HEK293 (cell line): ENCODE measurements at regions not wholly inside any gene's neighbourhood (a gene's known extent, or its start where the extent isn't known, plus 50 kb on each side); places are given as distances from the start of the nearest gene placed in this dataset.

Experiments used
- CTCF ChIA-PET: fragments of 350-600 bp; formaldehyde crosslinking; extraction: SDS; loops from one replicate; lab custom pipeline; 2021; ENCODE audit warnings: antibody characterized with exemption; lab: Yijun Ruan, JAX
- POLR2A ChIA-PET: fragments of 300-600 bp; formaldehyde crosslinking; extraction: SDS; loops from one replicate; lab custom pipeline; 2020; ENCODE audit warnings: antibody characterized with exemption, inconsistent platforms; lab: Yijun Ruan, JAX
- H3K27ac ChIP-seq: fragments of 200-500 bp; sonication (Bioruptor generic); 2 replicates; pipeline ENCODE4 v1.5.1; 2014; ENCODE audit warnings: low read depth, low read length, control low read depth, inconsistent platforms; ENCODE audit errors: extremely low read depth
- H3K36me3 ChIP-seq, 2 experiments: fragments of 200-500 bp in 1 of 2; sonication (Bioruptor generic) in 1 of 2; 1 replicate in 1 of 2; 2 replicates in 1 of 2; pipeline ENCODE4 v1.5.1; 2014 to 2017; ENCODE audit warnings: inconsistent platforms in 2 of 2, low read length in 2 of 2; ENCODE audit not compliant: control insufficient read depth in 2 of 2, insufficient read depth in 1 of 2
- H3K4me1 ChIP-seq: fragments of 200-500 bp; sonication (Bioruptor generic); 2 replicates; pipeline ENCODE4 v1.5.1; 2014; ENCODE audit warnings: mild to moderate bottlenecking, low read length, inconsistent platforms; ENCODE audit not compliant: control insufficient read depth, insufficient read depth
- H3K4me3 ChIP-seq: 2 replicates; pipeline ENCODE4 v1.5.1; 2011; ENCODE audit warnings: low read depth, mild to moderate bottlenecking, control low read depth, low read length, moderate library complexity
- H3K9me3 ChIP-seq: fragments of 200-500 bp; sonication (Bioruptor generic); 2 replicates; pipeline ENCODE4 v1.5.1; 2014; ENCODE audit warnings: low read depth, low read length, inconsistent platforms; ENCODE audit not compliant: control insufficient read depth, insufficient read depth
- GFI1B ChIP-seq: fragments of 450-650 bp; formaldehyde crosslinking; IDR thresholded peaks from 2 replicates; pipeline ENCODE4 v1.5.1; 2016; ENCODE audit warnings: missing biosample characterization, missing genetic modification characterization
- HOXA7 ChIP-seq: sonication (generic); formaldehyde crosslinking; IDR thresholded peaks from 2 replicates; pipeline ENCODE4 v1.8.1; 2022; ENCODE audit warnings: missing genetic modification reagents, borderline replicate concordance
- KLF8 ChIP-seq: fragments of 450-650 bp; formaldehyde crosslinking; IDR thresholded peaks from 2 replicates; pipeline ENCODE4 v1.5.1; 2016; ENCODE audit warnings: missing biosample characterization, missing genetic modification characterization
- OVOL3 ChIP-seq: fragments of 450-650 bp; formaldehyde crosslinking; IDR thresholded peaks from 2 replicates; pipeline ENCODE4 v1.5.1; 2016; ENCODE audit warnings: missing biosample characterization, missing genetic modification characterization
- PATZ1 ChIP-seq: fragments of 450-650 bp; formaldehyde crosslinking; IDR thresholded peaks from 2 replicates; pipeline ENCODE4 v1.5.1; 2016; ENCODE audit warnings: missing biosample characterization, missing genetic modification characterization
- PBX3 ChIP-seq: sonication (generic); formaldehyde crosslinking; IDR thresholded peaks from 2 replicates; pipeline ENCODE4 v1.8.1; 2022; ENCODE audit warnings: mild to moderate bottlenecking, moderate library complexity, missing genetic modification reagents
- SCRT2 ChIP-seq: fragments of 450-650 bp; formaldehyde crosslinking; IDR thresholded peaks from 2 replicates; pipeline ENCODE4 v1.5.1; 2016; ENCODE audit warnings: missing biosample characterization, missing genetic modification characterization
- TSHZ1 ChIP-seq: fragments of 450-650 bp; formaldehyde crosslinking; IDR thresholded peaks from 2 replicates; pipeline ENCODE4 v1.5.1; 2016; ENCODE audit warnings: missing biosample characterization, missing genetic modification characterization, borderline replicate concordance
- WT1 ChIP-seq: fragments of 450-650 bp; formaldehyde crosslinking; IDR thresholded peaks from 2 replicates; pipeline ENCODE4 v1.5.1; 2016; ENCODE audit warnings: missing biosample characterization, missing genetic modification characterization
- ZBTB1 ChIP-seq: fragments of 450-650 bp; formaldehyde crosslinking; IDR thresholded peaks from 2 replicates; pipeline ENCODE4 v1.5.1; 2016; ENCODE audit warnings: missing biosample characterization, missing genetic modification characterization
- ZBTB21 ChIP-seq: fragments of 450-650 bp; formaldehyde crosslinking; IDR thresholded peaks from 2 replicates; pipeline ENCODE4 v1.5.1; 2017; ENCODE audit warnings: missing biosample characterization, missing genetic modification characterization
- ZNF138 ChIP-seq: fragments of 450-650 bp; formaldehyde crosslinking; IDR thresholded peaks from 2 replicates; pipeline ENCODE4 v1.5.1; 2016; ENCODE audit warnings: missing biosample characterization, missing genetic modification characterization, borderline replicate concordance
- ZNF184 ChIP-seq: fragments of 450-650 bp; IDR thresholded peaks from 2 replicates; pipeline ENCODE4 v1.5.1; 2018; ENCODE audit warnings: missing biosample characterization, mild to moderate bottlenecking, missing genetic modification characterization
- ZNF280D ChIP-seq: fragments of 450-650 bp; formaldehyde crosslinking; IDR thresholded peaks from 2 replicates; pipeline ENCODE4 v1.5.1; 2016; ENCODE audit warnings: missing biosample characterization, missing genetic modification characterization
- ZNF302 ChIP-seq: fragments of 450-650 bp; formaldehyde crosslinking; IDR thresholded peaks from 2 replicates; pipeline ENCODE4 v1.5.1; 2016; ENCODE audit warnings: missing biosample characterization, missing genetic modification characterization, low read depth
- ZNF362 ChIP-seq: fragments of 450-650 bp; formaldehyde crosslinking; IDR thresholded peaks from 2 replicates; pipeline ENCODE4 v1.5.1; 2016; ENCODE audit warnings: missing biosample characterization, missing genetic modification characterization
- ZNF48 ChIP-seq: fragments of 450-650 bp; formaldehyde crosslinking; IDR thresholded peaks from 2 replicates; pipeline ENCODE4 v1.5.1; 2016; ENCODE audit warnings: missing biosample characterization, missing genetic modification characterization
- ZNF501 ChIP-seq: fragments of 450-650 bp; formaldehyde crosslinking; IDR thresholded peaks from 2 replicates; pipeline ENCODE4 v1.5.1; 2016; ENCODE audit warnings: missing biosample characterization, missing genetic modification characterization
- ZNF624 ChIP-seq: fragments of 450-650 bp; formaldehyde crosslinking; IDR thresholded peaks from 2 replicates; pipeline ENCODE4 v1.5.1; 2017; ENCODE audit warnings: missing biosample characterization, missing genetic modification characterization
- ZNF768 ChIP-seq: fragments of 450-650 bp; formaldehyde crosslinking; IDR thresholded peaks from 2 replicates; pipeline ENCODE4 v1.5.1; 2018; ENCODE audit warnings: missing biosample characterization, mild to moderate bottlenecking, missing genetic modification characterization
- ZNF776 ChIP-seq: fragments of 450-650 bp; formaldehyde crosslinking; IDR thresholded peaks from 2 replicates; pipeline ENCODE4 v1.5.0; 2017; ENCODE audit warnings: missing biosample characterization, missing genetic modification characterization, borderline replicate concordance
- ZNF843 ChIP-seq: fragments of 450-650 bp; formaldehyde crosslinking; IDR thresholded peaks from 2 replicates; pipeline ENCODE4 v1.5.1; 2016; ENCODE audit warnings: missing biosample characterization, missing genetic modification characterization
- ZSCAN30 ChIP-seq: fragments of 450-650 bp; IDR thresholded peaks from 2 replicates; pipeline ENCODE4 v1.5.1; 2018; ENCODE audit warnings: missing biosample characterization, mild to moderate bottlenecking, missing genetic modification characterization, moderate library complexity

- H3K27ac ChIP-seq: no peak overlapping the region
- H3K4me3 ChIP-seq: no peak overlapping the region
- ChIA-PET CTCF (no interaction called here), POLR2A (no interaction called here)
- H3K36me3 ChIP-seq: no peaks in the 10 kb centered on the region
- no peaks in the 10 kb centered on the region for H3K9me3 ChIP-seq
- no peaks in the 10 kb centered on the region for H3K4me1 ChIP-seq
- TF ChIP-seq ZNF184 (no peak), ZBTB21 (tag by site-specific recombination) (no peak), KLF8 (tag by site-specific recombination) (no peak), HOXA7 (no peak), ZNF48 (tag by site-specific recombination) (no peak)
Observed at GRCh38 chr16:63216696-63217423, 1180.6 kb upstream of the CDH8 start.

GRCh38 chr16:63201851-63202250, 1165.6 kb upstream of the CDH8 start:
- H3K4me1 ChIP-seq: no peaks in the 10 kb centered on the region
- H3K27ac ChIP-seq: no peak overlapping the region
- H3K9me3 ChIP-seq: no peaks in the 10 kb centered on the region
- CTCF ChIA-PET: no interaction called here
- no peak overlapping the region for H3K4me3 ChIP-seq
- no peaks in the 10 kb centered on the region for H3K36me3 ChIP-seq
- POLR2A ChIA-PET: no interaction called here
- TF ChIP-seq GFI1B (tag by site-specific recombination) (no peak), OVOL3 (tag by site-specific recombination) (no peak), ZNF362 (tag by site-specific recombination) (no peak), ZNF302 (tag by site-specific recombination) (no peak), ZNF501 (tag by site-specific recombination) (no peak), PATZ1 (tag by site-specific recombination) (no peak), ZSCAN30 (tag by site-specific recombination) (no peak), ZNF624 (tag by site-specific recombination) (no peak), ZNF768 (tag by site-specific recombination) (no peak), ZNF280D (tag by site-specific recombination) (no peak), ZBTB1 (tag by site-specific recombination) (no peak), SCRT2 (tag by site-specific recombination) (no peak), PBX3 (CRISPR knock-in tag) (no peak), WT1 (tag by site-specific recombination) (no peak), ZNF184 (no peak), ZNF138 (tag by site-specific recombination) (no peak), ZNF843 (tag by site-specific recombination) (no peak), TSHZ1 (no peak), ZNF776 (tag by site-specific recombination) (no peak)
